Epithelial cell of proximal tubule (primary cell): ENCODE measurements at regions not wholly inside any gene's neighbourhood (a gene's known extent, or its start where the extent isn't known, plus 50 kb on each side); places are given as distances from the start of the nearest gene placed in this dataset.

Experiments used
- DNase-seq: peaks from one replicate; pipeline ENCODE4 v3.0.0-alpha.2; 2011; ENCODE audit warnings: low read depth
- H3K4me3 ChIP-seq: 2 replicates; pipeline ENCODE4 v1.5.1; 2011; ENCODE audit warnings: low read depth, mild to moderate bottlenecking, low read length
- CTCF ChIP-seq: conservative IDR thresholded peaks from 2 replicates; pipeline ENCODE4 v1.5.1; 2012; ENCODE audit warnings: low read depth, mild to moderate bottlenecking, low read length

- DNase-seq: no peak
- no peak for TF ChIP-seq CTCF
These were observed 106.4 kb upstream of the NCKAP5 start for GRCh38 chr2:133674433-133675331.

GRCh38 chr2:133676392-133677130 lies 108.3 kb upstream of the NCKAP5 start:
- TF ChIP-seq CTCF: no peak
- no peak for DNase-seq
- H3K4me3 ChIP-seq: no peak overlapping the region

More at GRCh38 chr2:133674433-133675331, 106.4 kb upstream of the NCKAP5 start:
- H3K4me3 ChIP-seq: peak overlapping the region; percentile 46

- DNase-seq: no peak
- TF ChIP-seq CTCF: peak; percentile 12
- H3K4me3 ChIP-seq: no peak overlapping the region
These were observed 112.2 kb upstream of the NCKAP5 start for GRCh38 chr2:133680343-133681049.

GRCh38 chr2:133682347-133682746 lies 114.1 kb upstream of the NCKAP5 start:
- no peak for DNase-seq
- no peak overlapping the region for H3K4me3 ChIP-seq
- TF ChIP-seq CTCF: no peak

- H3K4me3 ChIP-seq: no peak overlapping the region
- DNase-seq: no peak
- TF ChIP-seq CTCF: no peak
These were observed 114.6 kb upstream of the NCKAP5 start for GRCh38 chr2:133682906-133683305.

GRCh38 chr2:133685636-133686215 lies 117.5 kb upstream of the NCKAP5 start:
- DNase-seq: no peak
- no peak overlapping the region for H3K4me3 ChIP-seq
- TF ChIP-seq CTCF: no peak
